ENCODE measurements at regions not wholly inside any gene's neighbourhood (a gene's known extent, or its start where the extent isn't known, plus 50 kb on each side); places are given as distances from the start of the nearest gene placed in this dataset.

- no peak overlapping the region for H3K9ac ChIP-seq (ENCODE audit: insufficient read depth, low read depth, low read length)
- FAIRE-seq: no peak
- no peak overlapping the region for H3K27ac ChIP-seq (ENCODE audit: extremely low read length, insufficient read depth, low read length)
- H3K4me1 ChIP-seq (ENCODE audit: insufficient read depth, low read length): 0 out of 2 replicates have a peak, but pooled peaks cover 4% of the 10 kb centered on the region
- no peak overlapping the region for H3K4me3 ChIP-seq (replicated peaks in 1 of 3; ENCODE audit: insufficient read depth in 1 of 3, low read depth in 2 of 3, low read length in 3 of 3)
- H3K79me2 ChIP-seq (ENCODE audit: insufficient read depth, low read length): no peaks in the 10 kb centered on the region
- no peak overlapping the region for H3K4me2 ChIP-seq (ENCODE audit: low read depth, low read length)
- no peak for DNase-seq (ENCODE audit: low spot score)
- BruUV-seq (replicated peaks): no TSS peak
- WGBS (ENCODE audit: low lambda C conversion rate): 6% methylated on average over 5 of the region's 5 CpGs
- H4K20me1 ChIP-seq (ENCODE audit: insufficient read depth, low read length): no peaks in the 10 kb centered on the region
- H3K27me3 ChIP-seq (ENCODE audit: control insufficient read depth in 1 of 2, insufficient read depth in 2 of 2, low read length in 2 of 2): peaks cover 3 to 7% of the 10 kb centered on the region in 2 experiments; a peak in 2 of 5 replicates
- CTCF ChIA-PET (ENCODE audit: low intra/inter-chr PET ratio, low total read pairs): no interaction called here
- H3K9me3 ChIP-seq (ENCODE audit: low read length): no peaks in the 10 kb centered on the region
- ATAC-seq: no peak
- H3K36me3 ChIP-seq (replicated peaks in 1 of 2; ENCODE audit: control insufficient read depth in 1 of 2, insufficient read depth in 2 of 2, low read length in 2 of 2): no peaks in the 10 kb centered on the region
- no peak overlapping the region for H2AFZ ChIP-seq (ENCODE audit: low read length)
- POLR2A ChIA-PET: no interaction called here
- in situ Hi-C loops (cut with HindIII; ENCODE audit: extremely low pct_ligation_motif_present, low pct_unique_long_range_greater_than_20kb): no loop called here
- intact Hi-C loops (cut with micrococcal nuclease; ENCODE audit: unreplicated experiment): no loop called here
- TF ChIP-seq ZNF710 (CRISPR knock-in tag; IDR thresholded peaks at IDR 0.05; ENCODE audit: borderline replicate concordance) (no peak), SP2 (CRISPR knock-in tag; IDR thresholded peaks at IDR 0.05) (no peak), ZNF292 (CRISPR knock-in tag; IDR thresholded peaks at IDR 0.05; ENCODE audit: borderline replicate concordance, low read depth) (no peak), ZBTB34 (CRISPR knock-in tag; IDR thresholded peaks at IDR 0.05) (no peak), ZNF451 (CRISPR knock-in tag; IDR thresholded peaks at IDR 0.05) (no peak), ATF4 (CRISPR knock-in tag; IDR thresholded peaks at IDR 0.05) (no peak), SCMH1 (CRISPR knock-in tag; IDR thresholded peaks at IDR 0.05; ENCODE audit: borderline replicate concordance) (no peak), HNF1A (IDR thresholded peaks at IDR 0.05; ENCODE audit: low read depth) (no peak), HNF1A (CRISPR knock-in tag; IDR thresholded peaks at IDR 0.05; ENCODE audit: borderline replicate concordance) (no peak), ETS1 (CRISPR knock-in tag; IDR thresholded peaks at IDR 0.05) (no peak), E2F5 (CRISPR knock-in tag; conservative IDR thresholded peaks at IDR 0.05) (no peak)
These were observed 202.8 kb downstream of the CD83 start for GRCh38 chr6:14320332-14320731.

Data from HepG2 (cell line).